Body of pancreas (tissue), 4 donors: ENCODE measurements at regions not wholly inside any gene's neighbourhood (a gene's known extent, or its start where the extent isn't known, plus 50 kb on each side); places are given as distances from the start of the nearest gene placed in this dataset.

Experiments used
- ATAC-seq: fragments of 150-250 bp; one replicate; pipeline ENCODE4 v1.9.1; 2016
- DNase-seq, 4 donors: peaks; one replicate each; pipeline ENCODE4 v3.0.0-alpha.2; 2019
- H3K27ac ChIP-seq, 4 donors: fragments of 200-600 bp; sonication (generic); 1 replicate in 3 of 4; 2 replicates in 1 of 4; pipeline versions ENCODE4 v1.5.1 to v1.6.1; 2016 to 2019; ENCODE audit warnings: mild to moderate bottlenecking in 1 of 4, mixed read lengths in 1 of 4, moderate library complexity in 1 of 4
- H3K27me3 ChIP-seq, 2 donors: fragments of 200-600 bp; sonication (generic); one replicate each; pipeline ENCODE4 v1.6.0; 2016; ENCODE audit warnings: mild to moderate bottlenecking in 1 of 2
- H3K36me3 ChIP-seq, 2 donors: fragments of 200-600 bp; sonication (generic); replicated peaks in 1 of 2; 2 replicates each; pipeline ENCODE4 v1.5.1; 2016; ENCODE audit warnings: low read depth in 2 of 2; ENCODE audit not compliant: insufficient read depth in 1 of 2
- H3K4me1 ChIP-seq: fragments of 200-600 bp; sonication (generic); one replicate; pipeline ENCODE4 v1.6.0; 2016
- H3K4me3 ChIP-seq, 2 donors: fragments of 200-600 bp; sonication (generic); 1 replicate in 1 of 2; 2 replicates in 1 of 2; pipeline ENCODE4 v1.5.1; 2016 to 2019
- H3K9me3 ChIP-seq, 3 donors: fragments of 200-600 bp; sonication (generic); 1 replicate in 2 of 3; 2 replicates in 1 of 3; pipeline ENCODE4 v1.5.1; 2016
- CTCF ChIP-seq, 7 experiments: fragments of 450-650 bp in 4 of 7; fragments of 200-600 bp in 3 of 7; sonication (generic) in 3 of 7; IDR thresholded peaks; one replicate each; pipeline ENCODE4 v1.5.1; 2016 to 2019; ENCODE audit warnings: antibody characterized with exemption in 7 of 7
- POLR2A ChIP-seq, 3 donors: fragments of 450-650 bp; IDR thresholded peaks; one replicate each; pipeline ENCODE4 v1.6.1; 2016; ENCODE audit warnings: antibody characterized with exemption in 3 of 3, mild to moderate bottlenecking in 2 of 3
- WGBS, 2 donors: methylation state at CpG; one replicate each; pipeline ENCODE4 v1.1.5; 2017; 5-methylcytosine and 5-hydroxymethylcytosine counted together
- intact Hi-C: fragments of 100-400 bp; cut with DNase I; formaldehyde crosslinking; loops from one replicate; pipeline ENCODE4 v1.15.1; 2023

GRCh38 chr12:71027856-71028255, 107.3 kb upstream of the PTPRR start:
- Histone ChIP-seq H3K4me1 (no peaks in the 10 kb centered on the region), H3K36me3 (no peaks in the 10 kb centered on the region), H3K4me3 (no peak overlapping the region), H3K27ac (no peak overlapping the region), H3K9me3 (no peaks in the 10 kb centered on the region), H3K27me3 (no peaks in the 10 kb centered on the region)
- intact Hi-C loops: no loop called here
- DNase-seq (no peak), ATAC-seq (no peak)
- TF ChIP-seq CTCF (IDR thresholded peaks at IDR 0.05): no peak
- no peak for TF ChIP-seq POLR2A (IDR thresholded peaks at IDR 0.05)
- WGBS, 2 donors: 53 to 71% methylated on average over 7 of the region's 7 CpGs

- Histone ChIP-seq H3K4me1 (no peaks in the 10 kb centered on the region), H3K9me3 (no peaks in the 10 kb centered on the region), H3K27ac (no peak overlapping the region), H3K27me3 (no peaks in the 10 kb centered on the region), H3K4me3 (no peak overlapping the region), H3K36me3 (no peaks in the 10 kb centered on the region)
- ATAC-seq (no peak), DNase-seq (no peak)
- TF ChIP-seq CTCF (IDR thresholded peaks at IDR 0.05) (no peak), POLR2A (IDR thresholded peaks at IDR 0.05) (no peak)
- intact Hi-C loops: no loop called here
- WGBS, 2 donors: 71 to 79% methylated on average over 2 of the region's 2 CpGs
Measured at GRCh38 chr12:71024827-71025226, 104.3 kb upstream of the PTPRR start.

- intact Hi-C loops: no loop called here
- Histone ChIP-seq H3K27ac (no peak overlapping the region), H3K9me3 (no peaks in the 10 kb centered on the region), H3K4me1 (no peaks in the 10 kb centered on the region), H3K27me3 (no peaks in the 10 kb centered on the region), H3K36me3 (no peaks in the 10 kb centered on the region), H3K4me3 (no peak overlapping the region)
- DNase-seq (no peak), ATAC-seq (no peak)
- TF ChIP-seq POLR2A (IDR thresholded peaks at IDR 0.05): no peak
- TF ChIP-seq CTCF (IDR thresholded peaks at IDR 0.05): no peak
- 89 to 94% methylated on average over 5 of the region's 5 CpGs for WGBS, 2 donors
Measured at GRCh38 chr12:71024281-71024680, 103.7 kb upstream of the PTPRR start.

- DNase-seq (no peak), ATAC-seq (no peak)
- intact Hi-C loops: no loop called here
- Histone ChIP-seq H3K4me1 (no peaks in the 10 kb centered on the region), H3K9me3 (no peaks in the 10 kb centered on the region), H3K4me3 (no peak overlapping the region), H3K36me3 (no peaks in the 10 kb centered on the region), H3K27ac (no peak overlapping the region), H3K27me3 (no peaks in the 10 kb centered on the region)
- WGBS, 2 donors: 79% methylated on average over 3 of the region's 3 CpGs
- no peak for TF ChIP-seq CTCF (IDR thresholded peaks at IDR 0.05)
- no peak for TF ChIP-seq POLR2A (IDR thresholded peaks at IDR 0.05)
Measured at GRCh38 chr12:71021491-71021890, 101.0 kb upstream of the PTPRR start.

GRCh38 chr12:71019282-71019831, 98.8 kb upstream of the PTPRR start:
- no peak for TF ChIP-seq CTCF (IDR thresholded peaks at IDR 0.05)
- TF ChIP-seq POLR2A (IDR thresholded peaks at IDR 0.05): no peak
- H3K27ac ChIP-seq: no peak overlapping the region
- H3K4me3 ChIP-seq: no peak overlapping the region
- H3K27me3 ChIP-seq: no peaks in the 10 kb centered on the region
- WGBS, 2 donors: 74 to 76% methylated on average over 6 of the region's 6 CpGs
- H3K9me3 ChIP-seq: no peaks in the 10 kb centered on the region
- no peak for ATAC-seq
- no peak for DNase-seq
- H3K4me1 ChIP-seq: no peaks in the 10 kb centered on the region
- no peaks in the 10 kb centered on the region for H3K36me3 ChIP-seq
- intact Hi-C loops: no loop called here
